ENCODE measurements at regions not wholly inside any gene's neighbourhood (a gene's known extent, or its start where the extent isn't known, plus 50 kb on each side); places are given as distances from the start of the nearest gene placed in this dataset.
A peak's percentile ranks its signal among the peaks of the same experiment; 100 is the strongest.

DNA sequence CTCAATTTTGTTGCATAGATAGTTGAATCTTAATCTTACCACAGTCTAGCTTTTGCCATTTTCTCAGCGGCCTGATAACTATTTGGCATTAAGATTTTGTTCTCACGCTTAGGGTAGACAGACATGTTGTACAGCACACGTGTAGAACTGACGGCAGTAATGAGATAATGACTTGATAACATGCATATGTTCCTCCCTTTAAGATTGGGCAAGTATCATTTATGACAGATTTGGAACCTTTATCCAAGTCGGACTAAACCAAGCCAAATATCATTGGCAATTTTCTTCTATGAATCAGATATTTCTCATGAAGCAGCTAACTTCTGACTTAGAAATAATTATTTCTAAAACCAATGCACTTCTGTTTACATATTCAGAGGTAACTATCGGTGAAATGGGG is 205.5 kb downstream of the NDFIP2 start:
- Histone ChIP-seq H3K27ac (ENCODE audit: insufficient read depth, low read length) (no peak overlapping the region), H2BK15ac (ENCODE audit: low read depth, low read length) (no peak overlapping the region)
- 0% methylated on average over 1 of the region's 6 CpGs; no CpG with 5 or more reads in 1 of the 2 experiments for WGBS, 2 experiments (ENCODE audit: extremely low coverage in 2 of 2, insufficient read length in 1 of 2)

More for the DNA sequence above, 205.5 kb downstream of the NDFIP2 start:
- intact Hi-C loops (cut with micrococcal nuclease), result no loop called here
- no peak overlapping the region for H3K56ac ChIP-seq (ENCODE audit: extremely low read depth, insufficient read depth, low read length)
- dilution Hi-C loops (cut with HindIII; ENCODE audit: low sequenced_read_pairs, unreplicated experiment), result no loop called here
- no peak for TF ChIP-seq RFX5 (IDR thresholded peaks at IDR 0.05; ENCODE audit: low read depth, low read length)
- TF ChIP-seq NFE2L2 (IDR thresholded peaks at IDR 0.05; ENCODE audit: low read depth, low read length), result no peak
- TF ChIP-seq, protein P1, sequence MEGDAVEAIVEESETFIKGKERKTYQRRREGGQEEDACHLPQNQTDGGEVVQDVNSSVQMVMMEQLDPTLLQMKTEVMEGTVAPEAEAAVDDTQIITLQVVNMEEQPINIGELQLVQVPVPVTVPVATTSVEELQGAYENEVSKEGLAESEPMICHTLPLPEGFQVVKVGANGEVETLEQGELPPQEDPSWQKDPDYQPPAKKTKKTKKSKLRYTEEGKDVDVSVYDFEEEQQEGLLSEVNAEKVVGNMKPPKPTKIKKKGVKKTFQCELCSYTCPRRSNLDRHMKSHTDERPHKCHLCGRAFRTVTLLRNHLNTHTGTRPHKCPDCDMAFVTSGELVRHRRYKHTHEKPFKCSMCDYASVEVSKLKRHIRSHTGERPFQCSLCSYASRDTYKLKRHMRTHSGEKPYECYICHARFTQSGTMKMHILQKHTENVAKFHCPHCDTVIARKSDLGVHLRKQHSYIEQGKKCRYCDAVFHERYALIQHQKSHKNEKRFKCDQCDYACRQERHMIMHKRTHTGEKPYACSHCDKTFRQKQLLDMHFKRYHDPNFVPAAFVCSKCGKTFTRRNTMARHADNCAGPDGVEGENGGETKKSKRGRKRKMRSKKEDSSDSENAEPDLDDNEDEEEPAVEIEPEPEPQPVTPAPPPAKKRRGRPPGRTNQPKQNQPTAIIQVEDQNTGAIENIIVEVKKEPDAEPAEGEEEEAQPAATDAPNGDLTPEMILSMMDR (conservative IDR thresholded peaks at IDR 0.05; ENCODE audit: low read depth, low read length), result no peak
- no peak for TF ChIP-seq CHD1 (IDR thresholded peaks at IDR 0.05; ENCODE audit: low read depth, low read length)
- no peak overlapping the region for H2BK120ac ChIP-seq (ENCODE audit: low read depth, low read length)
- no peak overlapping the region for H3K23ac ChIP-seq (ENCODE audit: low read depth, low read length)
- H4K5ac ChIP-seq (ENCODE audit: low read depth, low read length), result no peak overlapping the region
- no peak overlapping the region for H3K14ac ChIP-seq (replicated peaks; ENCODE audit: low read depth, low read length)
- H3K9me3 ChIP-seq (ENCODE audit: control insufficient read depth, insufficient read depth, low read length), result no peaks in the 10 kb centered on the region
- no peak overlapping the region for H2AK5ac ChIP-seq (ENCODE audit: low read depth, low read length)
- H3K9me1 ChIP-seq (ENCODE audit: insufficient read depth, low read length), result no peaks in the 10 kb centered on the region
- H2BK5ac ChIP-seq (ENCODE audit: low read depth, low read length, poor library complexity, severe bottlenecking), result no peak overlapping the region
- no peaks in the 10 kb centered on the region for H4K20me1 ChIP-seq (ENCODE audit: insufficient read depth, low read length)
- no peak overlapping the region for H3K4me2 ChIP-seq (ENCODE audit: low read depth, low read length)
- H2BK20ac ChIP-seq (ENCODE audit: low read depth, low read length), result no peak overlapping the region
- H4K91ac ChIP-seq (ENCODE audit: insufficient read depth, low read depth, low read length), result no peak overlapping the region
- no peak overlapping the region for H2AFZ ChIP-seq (replicated peaks; ENCODE audit: low read length, poor library complexity)
- no peaks in the 10 kb centered on the region for H3K79me1 ChIP-seq (ENCODE audit: low read depth in 1 of 2, low read length in 2 of 2)
- H4K8ac ChIP-seq (ENCODE audit: low read depth in 2 of 2, low read length in 2 of 2), result no peak overlapping the region
- BruUV-seq (replicated peaks), result no TSS peak
- CTCF ChIA-PET, result no interaction called here
- ATAC-seq (ENCODE audit: low read depth) (no peak), DNase-seq (peak; percentile 5)
- no peaks in the 10 kb centered on the region for H3K4me1 ChIP-seq (ENCODE audit: control insufficient read depth, insufficient read depth, low read length)
- no peak overlapping the region for H3K4ac ChIP-seq (ENCODE audit: low read depth, low read length)
- POLR2A ChIA-PET (ENCODE audit: unreplicated experiment), result no interaction called here
- no peak overlapping the region for H3K4me3 ChIP-seq (ENCODE audit: insufficient read depth, low read depth, low read length)
- no peak overlapping the region for H3K18ac ChIP-seq (ENCODE audit: low read depth, low read length)
- no peak overlapping the region for H2AK9ac ChIP-seq (replicated peaks; ENCODE audit: low read depth, low read length, poor library complexity)
- no peaks in the 10 kb centered on the region for H3K36me3 ChIP-seq (ENCODE audit: control insufficient read depth, insufficient read depth, low read length)
- H3K27me3 ChIP-seq (ENCODE audit: control insufficient read depth, insufficient read depth, low read length), result no peaks in the 10 kb centered on the region
- in situ Hi-C loops (cut with MboI; ENCODE audit: low sequenced_read_pairs), result no loop called here
- no peak overlapping the region for H3K9ac ChIP-seq (ENCODE audit: low read depth, low read length)

Measured in IMR-90 (cell line).